ENCODE measurements at regions not wholly inside any gene's neighbourhood (a gene's known extent, or its start where the extent isn't known, plus 50 kb on each side); places are given as distances from the start of the nearest gene placed in this dataset.

DNA sequence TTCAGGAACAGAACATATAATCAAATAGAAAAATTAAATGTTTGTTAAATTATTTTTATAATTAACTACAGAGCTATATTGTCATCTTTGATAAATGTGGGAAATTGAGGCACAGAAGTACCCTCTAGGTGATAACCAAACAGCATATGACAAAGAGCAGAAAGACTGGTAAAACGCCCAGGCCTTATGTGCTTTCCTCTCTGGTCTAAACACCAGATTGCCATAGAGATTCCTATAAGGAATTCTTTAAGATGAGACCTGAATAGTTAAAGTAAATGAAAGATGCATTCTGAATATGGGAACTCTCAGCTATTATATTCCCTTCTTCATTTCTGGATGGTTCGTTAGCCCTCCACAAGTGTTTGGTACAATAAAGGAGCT is 140.0 kb upstream of the SOX5 start:
- TF ChIP-seq CTCF (conservative IDR thresholded peaks at IDR 0.05; ENCODE audit: low read depth, low read length), result no peak
- TF ChIP-seq CEBPB (IDR thresholded peaks at IDR 0.05; ENCODE audit: low read depth, low read length), result no peak
- no peak for TF ChIP-seq RFX5 (IDR thresholded peaks at IDR 0.05; ENCODE audit: low read depth, low read length)
- no peak for TF ChIP-seq NFE2L2 (IDR thresholded peaks at IDR 0.05; ENCODE audit: low read depth, low read length)
- TF ChIP-seq, protein P1, sequence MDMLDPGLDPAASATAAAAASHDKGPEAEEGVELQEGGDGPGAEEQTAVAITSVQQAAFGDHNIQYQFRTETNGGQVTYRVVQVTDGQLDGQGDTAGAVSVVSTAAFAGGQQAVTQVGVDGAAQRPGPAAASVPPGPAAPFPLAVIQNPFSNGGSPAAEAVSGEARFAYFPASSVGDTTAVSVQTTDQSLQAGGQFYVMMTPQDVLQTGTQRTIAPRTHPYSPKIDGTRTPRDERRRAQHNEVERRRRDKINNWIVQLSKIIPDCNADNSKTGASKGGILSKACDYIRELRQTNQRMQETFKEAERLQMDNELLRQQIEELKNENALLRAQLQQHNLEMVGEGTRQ (IDR thresholded peaks at IDR 0.05; ENCODE audit: low read depth, low read length), result no peak
- no peak for TF ChIP-seq POLR2A (IDR thresholded peaks at IDR 0.05; ENCODE audit: low read depth, low read length)
- no peak for TF ChIP-seq BHLHE40 (IDR thresholded peaks at IDR 0.05; ENCODE audit: low read depth, low read length)
- no peak for TF ChIP-seq RCOR1 (IDR thresholded peaks at IDR 0.05; ENCODE audit: insufficient replicate concordance, low read length)
- TF ChIP-seq RAD21 (IDR thresholded peaks at IDR 0.05; ENCODE audit: low read length), result no peak
- no peak for TF ChIP-seq MAFK (IDR thresholded peaks at IDR 0.05; ENCODE audit: low read depth, low read length)
- TF ChIP-seq FOS (IDR thresholded peaks at IDR 0.05; ENCODE audit: low read depth, low read length), result no peak

All from IMR-90 (cell line).